ENCODE measurements at regions not wholly inside any gene's neighbourhood (a gene's known extent, or its start where the extent isn't known, plus 50 kb on each side); places are given as distances from the start of the nearest gene placed in this dataset.

DNA sequence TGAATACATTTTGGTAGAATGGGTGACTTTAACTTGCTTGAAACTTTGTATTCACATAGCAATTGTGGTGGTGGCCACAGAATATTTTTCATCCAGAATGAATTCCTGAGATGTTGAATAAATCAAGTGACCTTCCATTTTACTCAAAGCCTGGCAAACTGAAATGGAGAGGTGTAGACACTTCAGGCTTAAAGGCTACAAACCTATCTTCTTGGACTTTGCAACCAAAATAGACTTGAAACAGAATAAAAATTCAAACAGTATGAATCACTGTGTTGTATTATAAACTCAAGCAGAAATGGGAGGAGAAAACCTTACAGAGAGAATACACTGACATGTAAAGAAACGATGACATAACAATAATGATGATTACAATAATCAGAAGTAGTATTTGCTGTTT lies 371.6 kb downstream of the BCKDHB start:
- TF ChIP-seq, protein P1, sequence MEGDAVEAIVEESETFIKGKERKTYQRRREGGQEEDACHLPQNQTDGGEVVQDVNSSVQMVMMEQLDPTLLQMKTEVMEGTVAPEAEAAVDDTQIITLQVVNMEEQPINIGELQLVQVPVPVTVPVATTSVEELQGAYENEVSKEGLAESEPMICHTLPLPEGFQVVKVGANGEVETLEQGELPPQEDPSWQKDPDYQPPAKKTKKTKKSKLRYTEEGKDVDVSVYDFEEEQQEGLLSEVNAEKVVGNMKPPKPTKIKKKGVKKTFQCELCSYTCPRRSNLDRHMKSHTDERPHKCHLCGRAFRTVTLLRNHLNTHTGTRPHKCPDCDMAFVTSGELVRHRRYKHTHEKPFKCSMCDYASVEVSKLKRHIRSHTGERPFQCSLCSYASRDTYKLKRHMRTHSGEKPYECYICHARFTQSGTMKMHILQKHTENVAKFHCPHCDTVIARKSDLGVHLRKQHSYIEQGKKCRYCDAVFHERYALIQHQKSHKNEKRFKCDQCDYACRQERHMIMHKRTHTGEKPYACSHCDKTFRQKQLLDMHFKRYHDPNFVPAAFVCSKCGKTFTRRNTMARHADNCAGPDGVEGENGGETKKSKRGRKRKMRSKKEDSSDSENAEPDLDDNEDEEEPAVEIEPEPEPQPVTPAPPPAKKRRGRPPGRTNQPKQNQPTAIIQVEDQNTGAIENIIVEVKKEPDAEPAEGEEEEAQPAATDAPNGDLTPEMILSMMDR (IDR thresholded peaks at IDR 0.05; ENCODE audit: low read depth, low read length) = no peak
- TF ChIP-seq POLR2A (IDR thresholded peaks at IDR 0.05; ENCODE audit: extremely low read depth, insufficient read length) = no peak
- TF ChIP-seq, protein P2, sequence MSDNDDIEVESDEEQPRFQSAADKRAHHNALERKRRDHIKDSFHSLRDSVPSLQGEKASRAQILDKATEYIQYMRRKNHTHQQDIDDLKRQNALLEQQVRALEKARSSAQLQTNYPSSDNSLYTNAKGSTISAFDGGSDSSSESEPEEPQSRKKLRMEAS (IDR thresholded peaks at IDR 0.05; ENCODE audit: low read depth, low read length) = no peak

Data from NB4 (cell line).